RPMI7951 (cell line): ENCODE measurements at regions not wholly inside any gene's neighbourhood (a gene's known extent, or its start where the extent isn't known, plus 50 kb on each side); places are given as distances from the start of the nearest gene placed in this dataset.
"Not testable (repeated sequence)": the region's sequence is repeated elsewhere in the genome, so short reads cannot be mapped to it uniquely, and the experiment has no call there.

ENCODE experiments used
- DNase-seq: peaks from one replicate; pipeline ENCODE4 v3.0.0-alpha.2; 2012; ENCODE audit warnings: low read depth

DNA sequence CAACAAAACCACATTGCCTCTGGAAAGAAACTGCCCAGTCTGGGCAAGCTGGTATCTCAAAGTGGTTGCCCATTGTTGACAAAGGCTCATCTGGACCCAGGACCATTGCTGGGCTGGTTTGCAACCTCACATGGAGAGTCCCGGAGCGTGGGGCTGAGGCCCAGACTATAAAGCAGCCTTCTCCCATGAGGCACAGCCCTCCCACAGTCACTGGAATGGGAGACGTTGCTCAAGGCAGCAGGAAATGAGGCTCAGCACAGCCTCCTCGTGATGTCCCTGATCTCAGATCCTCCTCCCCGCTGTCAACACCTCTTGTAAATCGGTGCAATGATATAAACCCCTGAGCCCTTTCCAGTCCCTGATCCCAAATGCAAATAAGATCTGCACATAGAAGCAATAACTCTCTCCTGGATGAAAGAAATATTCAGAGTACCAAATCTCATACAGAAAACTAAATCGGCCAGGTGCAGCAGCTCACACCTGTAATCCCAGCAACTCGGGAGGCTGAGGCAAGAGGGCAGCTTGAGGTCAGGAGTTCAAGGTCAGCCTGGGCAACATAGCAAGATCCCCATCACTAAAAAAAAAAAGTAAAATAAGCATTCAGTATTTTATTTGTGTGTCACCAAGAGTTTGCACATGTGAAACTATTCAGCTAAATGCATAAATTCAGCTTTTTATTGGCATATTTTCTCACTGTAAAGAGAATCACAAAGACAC is 103.0 kb upstream of the RREB1 start:
- DNase-seq, result no peak

DNA sequence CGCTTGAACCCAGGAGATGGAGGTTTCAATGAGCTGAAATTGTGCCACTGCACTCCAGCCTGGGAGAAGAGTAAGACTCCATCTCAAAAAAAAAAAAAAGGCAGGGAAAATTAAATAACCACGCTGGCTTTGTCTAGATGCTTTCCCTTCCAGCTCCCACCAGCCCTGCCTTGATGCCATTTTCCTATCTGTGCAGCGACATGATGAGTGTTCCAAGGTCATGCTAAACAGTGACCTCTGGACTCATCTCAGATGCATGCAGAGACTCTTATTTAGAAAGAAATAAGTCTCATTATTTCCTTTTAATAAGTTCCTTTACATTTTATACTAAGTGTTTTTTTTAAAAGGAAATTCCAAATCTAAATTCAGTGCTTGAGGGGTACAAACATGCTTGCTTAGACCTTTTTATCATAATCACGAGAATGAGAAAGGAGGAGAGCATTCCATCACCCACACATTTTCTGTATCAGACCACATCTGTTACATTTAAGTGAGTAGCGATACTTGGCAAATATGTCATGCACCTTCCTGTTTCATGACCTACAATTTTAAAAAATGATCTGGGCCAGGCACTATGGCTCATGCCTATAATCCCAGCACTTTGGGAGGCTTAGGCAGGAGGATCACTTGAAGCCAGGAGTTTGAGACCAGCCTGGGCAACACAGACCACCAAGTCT is 101.1 kb upstream of the RREB1 start:
- no peak for DNase-seq

DNA sequence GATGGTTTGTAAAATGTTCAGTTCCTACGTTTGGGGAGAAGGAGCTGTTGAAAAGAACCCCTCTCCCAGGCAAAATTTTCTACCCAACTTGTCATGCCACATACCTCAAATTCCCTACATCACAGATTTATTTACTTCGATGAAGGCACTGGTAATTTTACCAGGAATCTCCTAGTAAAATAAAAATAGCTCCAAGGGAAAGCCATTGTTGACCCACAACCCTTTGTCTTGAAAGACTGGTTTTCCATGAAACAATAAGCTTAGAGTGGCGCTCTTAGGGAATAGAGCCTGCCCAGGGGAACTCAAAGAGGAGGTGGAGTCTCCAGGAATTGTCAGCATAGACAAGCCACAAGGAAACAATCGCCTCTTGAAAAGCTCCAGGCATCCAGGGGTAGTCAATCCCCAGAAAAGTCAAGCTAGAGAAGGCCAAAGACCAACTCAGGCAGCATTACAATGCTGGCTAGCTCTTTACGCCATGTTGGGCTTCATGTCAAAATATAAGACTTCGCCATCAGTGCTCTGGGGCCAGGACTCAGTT is 99.2 kb upstream of the RREB1 start:
- no peak for DNase-seq

DNA sequence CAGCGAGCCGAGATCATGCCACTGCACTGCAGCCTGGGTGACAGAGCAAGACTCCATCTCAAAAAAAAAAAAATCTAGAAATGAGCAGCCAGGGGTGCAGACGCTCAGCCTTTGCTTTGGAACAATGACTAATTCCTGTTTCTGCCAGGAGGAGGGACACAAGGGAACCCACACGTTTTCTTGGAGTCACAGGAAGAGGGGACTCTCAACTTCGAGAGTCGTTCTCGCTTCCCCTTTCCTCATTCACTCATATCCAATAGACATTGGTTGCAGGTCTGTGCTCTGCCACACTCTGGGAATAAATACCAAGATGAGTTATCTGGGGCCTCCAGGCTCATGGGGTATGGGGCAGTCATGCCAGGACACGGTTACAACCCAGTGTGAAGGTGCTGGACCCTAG is 91.5 kb upstream of the RREB1 start:
- DNase-seq, result no peak

DNA sequence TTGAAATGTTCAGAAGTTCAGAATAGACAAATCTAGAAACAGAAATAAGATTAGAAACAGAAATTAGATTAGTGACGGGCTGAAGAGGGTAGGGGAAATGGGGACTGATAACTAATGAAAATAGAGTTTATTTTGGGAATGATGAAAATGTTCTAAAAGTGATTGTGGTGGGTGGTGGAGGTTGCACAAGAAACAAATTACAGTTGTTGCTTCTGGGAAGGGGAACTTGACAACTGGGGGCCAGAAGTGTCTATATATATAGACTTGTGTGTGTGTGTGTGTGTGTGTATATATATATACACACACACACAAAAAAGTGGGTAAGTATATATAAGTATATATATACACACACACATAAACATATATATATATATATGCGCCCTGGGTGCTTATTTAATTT is 86.5 kb upstream of the RREB1 start:
- no peak for DNase-seq

DNA sequence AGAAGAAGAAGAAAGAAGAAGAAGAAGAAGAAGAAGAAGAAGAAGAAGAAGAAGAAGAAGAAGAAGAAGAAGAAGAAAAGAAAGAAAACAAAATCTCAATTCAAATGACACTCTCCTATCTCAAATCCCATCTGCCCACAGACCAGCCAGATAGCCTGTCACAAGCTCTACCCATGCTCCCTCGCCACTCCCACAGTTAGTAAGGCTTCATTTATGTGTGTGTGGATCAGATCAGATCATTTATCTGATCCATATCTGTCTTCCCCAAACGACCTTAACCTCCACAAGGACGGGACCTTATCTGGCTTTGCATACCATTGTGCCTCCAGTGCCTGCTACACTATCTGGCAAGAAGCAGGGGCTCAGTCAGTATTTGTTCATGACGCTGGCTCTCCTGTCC is 81.9 kb upstream of the RREB1 start:
- no peak for DNase-seq

DNA sequence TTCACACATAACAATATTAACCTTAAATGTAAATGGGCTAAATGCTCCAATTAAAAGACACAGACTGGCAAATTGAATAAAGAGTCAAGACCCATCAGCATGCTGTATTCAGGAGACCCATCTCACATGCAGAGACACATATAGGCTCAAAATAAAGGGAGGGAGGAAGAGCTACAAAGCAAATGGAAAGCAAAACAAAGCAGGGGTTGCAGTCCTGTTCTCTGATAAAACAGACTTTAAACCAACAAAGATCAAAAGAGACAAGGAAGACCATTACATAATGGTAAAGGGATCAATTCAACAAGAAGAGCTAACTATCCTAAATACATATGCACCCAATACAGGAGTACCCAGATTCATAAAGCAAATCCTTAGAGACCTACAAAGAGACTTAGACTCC is 78.8 kb upstream of the RREB1 start:
- DNase-seq, result not testable (repeated sequence)

DNA sequence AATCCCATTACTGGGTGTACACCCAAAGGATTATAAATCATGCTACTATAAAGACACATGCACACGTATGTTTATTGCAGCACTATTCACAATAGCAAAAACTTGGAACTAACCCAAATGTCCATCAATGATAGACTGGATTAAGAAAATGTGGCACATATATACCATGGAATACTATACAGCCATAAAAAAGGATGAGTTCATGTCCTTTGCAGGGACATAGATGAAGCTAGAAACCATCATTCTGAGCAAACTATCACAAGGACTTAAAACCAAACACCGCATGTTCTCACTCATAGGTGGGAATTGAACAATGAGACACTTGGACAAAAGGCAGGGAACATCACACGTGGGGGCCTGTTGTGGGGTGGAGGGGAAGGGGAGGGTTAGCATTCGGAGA is 76.8 kb upstream of the RREB1 start:
- not testable (repeated sequence) for DNase-seq

DNA sequence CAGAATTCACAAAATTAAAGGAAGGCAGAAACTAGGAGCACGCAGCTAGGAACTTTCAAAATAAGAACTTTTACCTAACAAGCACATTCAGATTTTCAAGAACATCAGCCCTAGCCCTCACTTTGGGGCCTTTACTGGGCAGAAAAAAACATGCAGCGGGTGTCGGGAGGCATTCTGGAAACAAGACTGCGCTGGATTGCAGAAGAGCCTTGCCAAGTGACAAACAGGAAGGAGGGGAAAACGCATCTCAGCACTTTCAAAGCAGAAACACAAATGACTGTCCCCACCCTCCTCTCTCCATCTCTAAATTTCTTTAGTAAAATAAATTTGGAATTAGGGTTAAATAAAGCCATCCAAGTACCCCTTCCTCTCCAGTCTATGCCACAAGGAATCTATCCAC is 74.6 kb upstream of the RREB1 start:
- no peak for DNase-seq

DNA sequence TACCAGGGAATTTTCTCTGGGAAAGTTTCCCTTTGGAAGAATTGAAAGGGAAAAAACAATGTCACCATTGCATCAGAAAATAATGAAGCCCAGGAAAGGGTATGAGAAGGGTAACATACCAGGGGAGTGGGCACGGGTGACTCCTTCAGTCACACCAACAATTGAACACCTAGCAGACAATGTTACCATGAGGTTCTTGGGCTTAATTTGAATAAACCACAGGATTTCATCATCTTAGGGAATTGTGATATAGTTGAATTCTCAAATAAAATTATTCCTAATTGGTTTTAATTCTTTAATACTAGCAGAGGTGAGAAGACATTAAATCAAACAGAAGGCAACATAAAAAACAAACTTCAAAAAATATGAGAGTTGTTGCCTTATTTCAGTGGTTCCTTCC is 73.7 kb upstream of the RREB1 start:
- DNase-seq, result no peak

DNA sequence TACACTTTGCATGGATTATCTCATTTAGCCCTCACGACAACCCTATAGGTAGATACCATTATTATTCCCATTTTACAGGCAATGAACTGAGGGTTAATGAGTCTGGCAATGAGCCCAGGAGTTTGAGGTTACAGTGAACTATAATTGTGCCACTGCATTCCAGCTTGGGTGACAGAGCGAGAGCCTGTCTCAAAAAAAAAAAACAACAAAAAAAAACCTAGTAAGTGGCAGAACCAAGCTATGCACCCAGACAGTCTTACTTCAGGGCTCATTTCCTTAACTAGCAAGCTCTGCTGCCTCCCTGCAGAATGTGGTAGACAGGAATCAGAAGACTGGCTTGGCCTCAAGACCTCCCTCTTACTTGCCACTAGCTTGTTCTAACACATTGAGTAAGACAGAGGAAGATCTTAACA is 71.9 kb upstream of the RREB1 start:
- DNase-seq, result no peak

DNA sequence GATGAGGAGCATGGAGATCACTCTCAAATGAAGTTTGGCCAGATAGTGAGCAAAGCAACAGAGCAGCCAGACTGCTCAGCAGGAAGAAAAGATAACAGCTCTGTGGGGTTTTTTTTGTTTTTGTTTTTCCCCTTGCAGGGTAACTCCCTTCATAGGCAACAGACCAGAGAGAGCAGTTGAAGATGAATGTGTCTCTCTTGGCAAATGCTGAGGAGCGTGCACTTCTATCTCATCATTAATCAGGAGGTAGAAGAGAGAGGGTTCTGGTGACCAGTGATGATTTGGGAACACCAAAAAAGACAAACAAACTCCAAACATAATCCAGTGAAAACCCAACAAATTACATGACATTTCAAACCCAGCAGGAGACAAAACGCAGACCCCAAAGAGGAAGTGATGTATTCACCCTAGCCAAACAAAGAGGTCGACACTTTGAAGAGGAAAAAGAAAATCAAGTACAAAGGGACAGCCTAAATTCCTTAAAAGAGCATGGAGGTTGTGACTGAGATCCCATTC is 66.2 kb upstream of the RREB1 start:
- no peak for DNase-seq

DNA sequence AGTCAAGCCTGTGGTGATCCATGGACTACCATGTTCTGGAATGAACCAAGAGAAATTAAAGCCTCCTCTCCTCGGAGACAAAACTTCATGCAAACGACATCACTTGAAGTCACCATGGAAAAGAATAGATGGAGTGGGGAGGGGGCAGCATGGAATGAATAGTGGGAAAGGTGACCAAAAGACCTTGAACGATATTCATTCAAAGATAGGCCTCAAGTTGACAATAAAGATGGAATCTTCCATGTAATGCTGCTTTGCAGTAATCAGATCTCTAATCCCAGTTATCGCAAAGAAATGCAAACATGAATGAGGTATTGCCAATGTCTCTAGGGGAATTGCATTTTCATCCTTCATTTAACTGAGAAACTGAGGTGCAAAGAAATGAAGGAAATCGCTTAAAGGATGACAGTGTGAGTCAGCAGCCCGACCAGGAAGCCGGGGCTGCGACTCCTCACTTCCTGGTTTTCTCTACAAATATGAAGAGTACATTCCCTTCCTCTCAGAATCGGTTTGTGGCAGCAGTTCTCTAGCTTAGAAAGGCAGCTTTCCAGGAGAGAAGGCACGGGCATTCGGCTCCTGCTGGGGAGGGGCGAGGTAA is 65.6 kb upstream of the RREB1 start:
- DNase-seq, result no peak

DNA sequence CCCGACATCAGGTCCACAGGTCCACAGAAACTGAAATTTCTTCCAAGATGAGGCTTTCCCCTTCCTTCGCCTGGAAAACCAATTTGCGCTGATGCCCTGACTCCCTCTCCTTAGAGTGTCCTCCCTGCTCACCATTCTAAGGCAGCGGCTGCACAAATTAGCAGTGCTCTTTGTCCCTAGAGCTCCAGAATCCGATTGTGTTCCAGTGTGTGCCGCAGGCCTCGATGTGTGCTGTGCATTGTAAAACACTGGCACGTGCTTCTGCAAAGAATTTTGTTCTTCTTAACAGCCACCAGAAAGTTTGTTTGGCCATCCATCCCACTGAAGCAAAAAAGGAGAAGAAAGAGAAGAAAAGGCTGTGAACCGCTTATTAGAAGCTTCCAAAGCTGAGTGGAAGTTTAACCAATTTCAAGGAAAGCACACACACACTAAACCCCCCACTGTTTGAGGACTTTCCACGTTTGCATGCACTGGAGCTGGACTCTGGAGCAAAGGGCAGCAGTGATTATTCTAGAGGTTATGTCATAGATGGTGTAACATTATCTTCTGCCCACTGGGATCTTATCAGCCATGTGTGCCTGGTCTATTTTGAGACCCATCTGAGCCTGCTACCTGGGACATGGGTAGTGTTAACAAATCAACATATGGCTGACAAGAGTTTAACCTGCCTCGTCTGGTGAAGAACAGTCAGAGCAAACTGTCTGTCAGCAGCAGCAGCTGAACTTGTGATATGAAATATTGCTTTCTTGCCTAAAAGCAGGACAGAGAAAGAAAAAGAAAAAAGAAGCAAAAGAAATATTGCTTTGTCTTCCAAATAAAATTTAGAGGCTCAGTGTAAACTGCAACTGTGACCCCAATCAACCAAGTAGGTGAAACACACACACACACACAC is 64.9 kb upstream of the RREB1 start:
- no peak for DNase-seq

DNA sequence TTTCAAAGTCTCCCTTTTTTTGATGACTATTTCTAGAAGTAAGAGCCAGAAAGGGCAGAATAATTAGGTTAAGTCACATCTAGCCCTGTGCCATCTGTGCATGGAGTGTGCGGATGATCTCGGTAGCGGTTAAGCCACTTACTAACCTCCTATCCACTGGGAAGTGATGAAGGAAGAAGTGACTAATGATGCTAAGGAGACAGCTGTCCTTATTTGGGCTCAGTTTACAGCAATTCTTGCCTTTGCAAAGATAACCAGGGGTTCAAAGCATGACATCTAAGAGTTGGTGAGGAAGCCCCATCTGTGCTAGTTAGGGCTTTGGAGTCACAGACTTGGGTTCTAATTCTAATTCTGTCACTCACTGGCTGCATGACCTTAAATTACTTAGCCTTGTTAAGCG is 62.4 kb upstream of the RREB1 start:
- DNase-seq, result no peak

DNA sequence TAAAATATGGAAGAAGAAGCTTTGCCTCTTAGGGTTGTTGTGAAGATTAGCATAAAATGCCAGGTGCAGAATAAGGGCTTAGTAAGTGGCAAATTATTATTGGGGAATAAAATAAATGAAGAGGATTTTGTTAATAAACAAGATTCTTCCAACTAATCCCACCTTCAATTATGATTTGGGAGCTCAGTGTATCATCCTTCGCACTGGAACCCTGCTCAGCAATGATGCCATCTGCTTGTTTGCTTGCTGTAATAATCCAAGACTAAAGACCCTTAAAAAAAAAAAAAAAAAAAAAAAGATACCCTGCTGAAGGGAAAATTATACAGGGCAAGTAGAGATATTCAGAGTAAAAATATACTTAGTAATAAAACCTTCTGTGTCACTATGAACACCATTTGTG is 62.0 kb upstream of the RREB1 start:
- no peak for DNase-seq

DNA sequence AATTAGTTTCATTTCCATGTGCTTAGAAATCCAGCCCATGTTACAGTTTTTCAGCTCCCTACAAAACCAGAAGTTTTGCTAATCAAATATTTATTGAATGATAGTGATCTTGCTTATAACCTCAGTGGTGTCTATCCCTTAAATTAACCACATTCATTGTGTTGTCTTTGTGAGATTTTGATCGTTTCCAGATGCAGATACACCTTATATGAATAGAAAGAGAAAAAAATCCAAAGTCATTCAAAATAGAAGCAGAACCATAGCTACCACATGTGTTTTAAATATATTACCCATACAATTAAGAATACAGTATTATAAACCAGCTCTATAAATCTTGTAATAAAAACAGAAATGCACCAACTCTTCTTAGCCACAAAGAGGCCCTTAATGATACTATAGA is 60.6 kb upstream of the RREB1 start:
- no peak for DNase-seq

DNA sequence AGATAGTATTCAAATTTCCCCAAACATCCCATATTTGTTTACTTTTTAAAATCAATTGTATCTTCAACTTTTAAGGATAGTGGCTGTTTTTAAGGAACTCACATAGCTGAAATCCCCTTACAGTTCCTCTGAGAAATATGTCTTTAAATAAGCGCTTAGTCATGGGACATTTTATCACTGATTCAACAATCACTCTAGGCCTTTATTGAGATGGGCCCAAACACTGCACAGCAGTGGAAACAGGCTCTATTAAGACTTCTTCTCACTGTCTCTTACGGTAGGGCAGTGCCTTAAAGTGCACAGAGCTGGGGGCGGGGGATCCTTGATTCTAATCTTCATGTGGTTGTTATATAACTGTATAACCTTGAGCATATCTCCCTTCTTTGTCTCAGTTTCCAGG is 59.8 kb upstream of the RREB1 start:
- no peak for DNase-seq

DNA sequence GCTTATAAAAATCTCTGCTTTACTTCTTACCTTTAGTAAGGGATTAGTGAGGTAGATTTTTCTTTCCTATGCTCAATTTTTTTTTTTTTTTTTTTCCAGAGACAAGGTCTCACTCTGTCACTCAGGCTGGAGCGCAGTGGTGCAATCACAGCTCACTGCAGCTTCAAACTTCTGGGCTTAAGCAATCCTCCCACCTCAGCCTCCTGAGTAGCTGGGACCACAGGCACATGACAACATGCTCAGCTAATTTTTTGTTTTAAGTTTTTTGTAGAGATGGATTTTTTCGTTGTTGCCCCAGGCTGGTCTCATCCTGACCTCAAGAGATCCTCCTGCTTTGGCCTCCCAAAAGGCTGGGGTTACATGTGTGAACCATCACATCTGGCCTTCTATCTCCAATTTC is 58.9 kb upstream of the RREB1 start:
- DNase-seq, result no peak

DNA sequence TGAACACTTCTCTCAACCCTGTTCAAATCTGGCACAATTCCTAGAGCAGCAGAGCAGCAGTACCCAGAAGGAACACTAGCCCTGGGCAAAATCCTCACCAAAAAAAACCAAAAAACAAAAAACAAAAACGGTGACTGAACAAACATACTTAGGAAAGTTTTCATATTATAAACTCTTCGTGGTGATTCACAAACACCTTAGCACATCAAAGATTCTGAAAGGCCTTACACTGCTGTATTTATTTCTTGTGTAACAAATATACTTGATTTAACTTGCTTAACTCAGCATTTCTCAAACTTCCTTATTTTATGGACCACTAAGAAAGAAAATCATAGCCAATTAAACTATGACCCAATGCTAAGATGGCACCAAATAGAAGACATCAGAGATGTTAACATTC is 57.8 kb upstream of the RREB1 start:
- no peak for DNase-seq

DNA sequence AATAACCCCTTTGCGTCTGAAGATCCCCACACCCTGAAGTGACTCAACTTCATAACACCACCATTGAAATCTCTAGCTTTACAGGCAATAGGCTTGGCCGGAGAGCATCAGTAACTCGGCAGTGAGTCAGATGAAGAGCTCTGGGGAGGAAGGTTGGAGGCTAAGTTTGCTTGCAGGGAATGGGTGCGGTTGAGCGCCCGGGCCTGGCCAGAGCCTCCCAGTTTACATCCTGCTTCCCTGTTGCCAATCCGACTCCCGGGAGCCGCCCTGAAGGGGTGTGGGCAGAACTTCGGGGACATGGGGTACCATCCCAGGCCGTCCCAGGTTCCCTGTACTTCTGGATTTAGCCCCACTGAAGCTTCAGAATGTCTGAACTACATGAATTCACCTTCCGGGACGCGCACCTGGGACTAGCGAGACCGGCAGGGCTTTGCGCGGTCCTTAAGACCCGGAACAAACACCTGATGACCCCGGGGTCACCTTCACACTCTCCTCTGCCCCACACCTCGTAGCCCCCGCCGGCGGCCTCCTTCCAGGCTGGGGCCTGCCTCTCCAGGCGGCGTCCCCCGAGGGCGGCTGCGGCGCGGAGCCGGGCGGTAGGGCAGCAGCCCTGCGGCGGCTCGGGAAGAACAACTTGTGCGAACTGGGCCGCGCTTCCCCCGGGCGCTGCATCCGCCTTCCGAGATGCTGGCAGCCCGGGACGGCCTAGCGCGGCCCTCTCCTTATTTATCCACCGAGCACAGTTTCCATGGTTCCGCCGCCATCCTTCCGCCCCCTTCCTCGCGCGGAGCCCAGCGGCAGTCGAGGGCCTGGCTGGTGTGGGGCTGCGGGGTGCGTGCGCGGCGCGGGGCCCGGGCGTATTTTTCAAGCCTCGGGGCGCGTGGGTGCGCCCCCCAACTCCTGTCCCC is 56.6 kb upstream of the RREB1 start:
- DNase-seq, result no peak
